SK-N-SH (cell line): ENCODE measurements at regions not wholly inside any gene's neighbourhood (a gene's known extent, or its start where the extent isn't known, plus 50 kb on each side); places are given as distances from the start of the nearest gene placed in this dataset.

Experiments used
- CTCF ChIA-PET: fragments of 300-600, 350-600 bp; formaldehyde crosslinking; extraction: SDS; loops from one replicate; lab custom pipeline; 2021; lab: Yijun Ruan, JAX
- POLR2A ChIA-PET: fragments of 350-600 bp; sonication (Branson Sonifier 250); formaldehyde crosslinking; extraction: SDS; loops from one replicate; lab custom pipeline; 2020; ENCODE audit warnings: antibody characterized with exemption, inconsistent platforms; lab: Yijun Ruan, JAX
- DNase-seq: peaks from one replicate; pipeline ENCODE4 v3.0.0; 2012
- H2AFZ ChIP-seq: fragments of 200-600 bp; sonication (generic); 2 replicates; pipeline ENCODE4 v1.8.1; 2016; ENCODE audit warnings: antibody characterized with exemption, mild to moderate bottlenecking, low read depth
- H3F3A ChIP-seq: fragments of 200-600 bp; sonication (generic); replicated peaks from 2 replicates; pipeline ENCODE3; 2016; ENCODE audit warnings: antibody characterized with exemption, mild to moderate bottlenecking; ENCODE audit not compliant: insufficient read depth
- H3K27ac ChIP-seq, 2 experiments: fragments of 200-500 bp in 1 of 2; fragments of 200-600 bp in 1 of 2; sonication (Bioruptor generic) in 1 of 2; sonication (generic), shearing (Covaris generic) in 1 of 2; 2 replicates each; pipeline versions ENCODE4 v1.5.1 to v1.6.1; 2014 to 2016; ENCODE audit warnings: low read depth in 2 of 2, inconsistent platforms in 1 of 2, low read length in 1 of 2, mild to moderate bottlenecking in 1 of 2, mixed read lengths in 1 of 2
- H3K27me3 ChIP-seq: fragments of 200-600 bp; sonication (generic), shearing (Covaris generic); 2 replicates; pipeline ENCODE4 v1.6.1; 2016; ENCODE audit warnings: mixed run types; ENCODE audit not compliant: insufficient read depth
- H3K36me3 ChIP-seq, 2 experiments: fragments of 200-500 bp in 1 of 2; fragments of 200-600 bp in 1 of 2; sonication (Bioruptor generic) in 1 of 2; sonication (generic) in 1 of 2; replicated peaks in 1 of 2; 2 replicates each; pipeline versions ENCODE3 to v1.5.1; 2014 to 2016; ENCODE audit warnings: low read length in 1 of 2, mild to moderate bottlenecking in 1 of 2; ENCODE audit not compliant: insufficient read depth in 2 of 2, control insufficient read depth in 1 of 2
- H3K4me1 ChIP-seq, 2 experiments: fragments of 200-500 bp in 1 of 2; fragments of 200-600 bp in 1 of 2; sonication (Bioruptor generic) in 1 of 2; sonication (generic), shearing (Covaris generic) in 1 of 2; 2 replicates each; pipeline versions ENCODE4 v1.5.1 to v1.6.1; 2014 to 2016; ENCODE audit warnings: low read depth in 1 of 2, low read length in 1 of 2, mixed run types in 1 of 2; ENCODE audit not compliant: insufficient read depth in 2 of 2, control insufficient read depth in 1 of 2
- H3K4me2 ChIP-seq: fragments of 200-600 bp; sonication (generic), shearing (Covaris generic); 2 replicates; pipeline ENCODE4 v1.6.1; 2017; ENCODE audit warnings: mixed run types
- H3K4me3 ChIP-seq, 2 experiments: fragments of 200-500 bp in 1 of 2; fragments of 200-600 bp in 1 of 2; sonication (Bioruptor generic) in 1 of 2; sonication (generic), shearing (Covaris generic) in 1 of 2; 2 replicates each; pipeline versions ENCODE4 v1.5.1 to v1.8.1; 2014 to 2016; ENCODE audit warnings: low read depth in 2 of 2, inconsistent platforms in 1 of 2, low read length in 1 of 2, mild to moderate bottlenecking in 1 of 2, mixed read lengths in 1 of 2, moderate library complexity in 1 of 2
- H3K79me2 ChIP-seq: fragments of 200-600 bp; sonication (generic); 2 replicates; pipeline ENCODE4 v1.8.1; 2017; ENCODE audit warnings: mild to moderate bottlenecking; ENCODE audit not compliant: insufficient read depth
- H3K9ac ChIP-seq: fragments of 200-600 bp; sonication (generic); 2 replicates; pipeline ENCODE4 v1.6.1; 2017; ENCODE audit warnings: mixed run types
- H3K9me2 ChIP-seq: fragments of 200-600 bp; sonication (generic); 2 replicates; pipeline ENCODE4 v1.6.1; 2017; ENCODE audit warnings: mixed run types
- H3K9me3 ChIP-seq: fragments of 200-600 bp; sonication (generic); 2 replicates; pipeline ENCODE4 v1.6.1; 2017; ENCODE audit warnings: mixed run types, mild to moderate bottlenecking, moderate library complexity
- H4K20me1 ChIP-seq: fragments of 200-600 bp; sonication (generic); 2 replicates; pipeline ENCODE4 v1.6.1; 2017; ENCODE audit warnings: mild to moderate bottlenecking, mixed run types; ENCODE audit not compliant: insufficient read depth
- EP300 ChIP-seq, 2 experiments: IDR thresholded peaks; 2 replicates each; pipeline versions ENCODE4 v1.4.0 to v1.6.1; 2012; ENCODE audit warnings: borderline replicate concordance in 1 of 2, low read depth in 1 of 2, low read length in 1 of 2
- EZH2phosphoT487 ChIP-seq: fragments of 200-600 bp; sonication (generic); IDR thresholded peaks from 2 replicates; pipeline ENCODE4 v1.6.1; 2017; ENCODE audit warnings: low read depth, mixed run types, mild to moderate bottlenecking, antibody characterized with exemption, moderate library complexity, borderline replicate concordance
- FOSL2 ChIP-seq: IDR thresholded peaks from 2 replicates; pipeline ENCODE4 v1.4.0; 2012; ENCODE audit warnings: low read depth, mild to moderate bottlenecking, moderate library complexity, borderline replicate concordance
- FOXM1 ChIP-seq: IDR thresholded peaks from 2 replicates; pipeline ENCODE4 v1.4.0; 2012; ENCODE audit warnings: low read depth, mild to moderate bottlenecking
- GATA2 ChIP-seq: sonication (generic); formaldehyde crosslinking; IDR thresholded peaks from 2 replicates; pipeline ENCODE4 v1.5.0; 2020; ENCODE audit warnings: mild to moderate bottlenecking, missing genetic modification reagents
- MEF2A ChIP-seq: IDR thresholded peaks from 2 replicates; pipeline ENCODE4 v1.4.0; 2012; ENCODE audit warnings: low read depth, borderline replicate concordance
- MXI1 ChIP-seq: IDR thresholded peaks from 2 replicates; pipeline ENCODE4 v1.6.1; 2012; ENCODE audit warnings: mild to moderate bottlenecking, low read depth, low read length, improper control_type of control experiment
- NRF1 ChIP-seq: IDR thresholded peaks from 2 replicates; pipeline ENCODE4 v1.6.1; 2012; ENCODE audit warnings: low read depth, mild to moderate bottlenecking, low read length
- POLR2AphosphoS5 ChIP-seq: IDR thresholded peaks from 2 replicates; pipeline ENCODE4 v1.6.1; 2012; ENCODE audit warnings: low read depth, low read length
- RAD21 ChIP-seq: IDR thresholded peaks from 2 replicates; pipeline ENCODE4 v1.6.1; 2012; ENCODE audit warnings: mild to moderate bottlenecking, low read length
- RCOR1 ChIP-seq: fragments of 150-350 bp; IDR thresholded peaks from 2 replicates; pipeline ENCODE4 v1.6.1; 2017; ENCODE audit warnings: antibody characterized with exemption, low read length
- SIN3A ChIP-seq: IDR thresholded peaks from 2 replicates; pipeline ENCODE4 v1.6.1; 2012; ENCODE audit warnings: low read depth, mild to moderate bottlenecking, low read length, moderate library complexity, borderline replicate concordance
- TEAD4 ChIP-seq: IDR thresholded peaks from 2 replicates; pipeline ENCODE4 v1.4.0; 2012; ENCODE audit warnings: mild to moderate bottlenecking, borderline replicate concordance; ENCODE audit not compliant: insufficient read depth
- YY1 ChIP-seq: IDR thresholded peaks from 2 replicates; pipeline ENCODE4 v1.4.0; 2012; ENCODE audit warnings: low read depth, mild to moderate bottlenecking
- WGBS: methylation state at CpG from one replicate; pipeline ENCODE4 v1.1.6; 2017; ENCODE audit warnings: low lambda C conversion rate; 5-methylcytosine and 5-hydroxymethylcytosine counted together
- TF ChIP-seq, protein P1 (sequence below): fragments of 200-600 bp; sonication (generic); IDR thresholded peaks from 2 replicates; pipeline ENCODE4 v1.6.1; 2017; ENCODE audit warnings: antibody characterized with exemption, mild to moderate bottlenecking, moderate library complexity
- TF ChIP-seq, protein P2 (sequence below): fragments of 150-350 bp; IDR thresholded peaks from 2 replicates; pipeline ENCODE4 v1.6.1; 2017; ENCODE audit warnings: antibody characterized with exemption, low read length, low read depth, borderline replicate concordance
- TF ChIP-seq, protein P3 (sequence below): IDR thresholded peaks from 2 replicates; pipeline ENCODE4 v1.4.0; 2012; ENCODE audit warnings: low read depth
- TF ChIP-seq, protein P4 (sequence below): fragments of 150-350 bp; IDR thresholded peaks from 2 replicates; pipeline ENCODE4 v1.6.1; 2016; ENCODE audit warnings: mild to moderate bottlenecking, low read depth, low read length

DNA sequence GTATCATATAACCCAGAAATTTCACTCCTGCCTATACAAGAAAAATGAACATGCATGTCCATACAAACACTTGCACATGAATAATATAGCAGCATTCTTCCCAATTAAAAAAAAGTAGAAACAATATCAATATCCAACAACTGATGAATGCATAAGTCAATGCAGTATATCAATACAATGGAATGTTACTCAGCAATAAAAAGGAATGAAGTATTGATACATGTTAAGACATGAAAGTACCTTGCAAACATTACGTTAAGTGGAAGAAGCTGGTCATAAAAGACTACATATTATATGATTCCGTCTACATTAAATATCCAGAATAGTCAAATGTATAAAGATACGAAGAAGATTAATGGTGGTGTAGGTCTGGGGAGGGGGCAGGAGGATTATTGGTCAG is 73.9 kb upstream of the DRD2 start (continued):
- TF ChIP-seq, protein P1, sequence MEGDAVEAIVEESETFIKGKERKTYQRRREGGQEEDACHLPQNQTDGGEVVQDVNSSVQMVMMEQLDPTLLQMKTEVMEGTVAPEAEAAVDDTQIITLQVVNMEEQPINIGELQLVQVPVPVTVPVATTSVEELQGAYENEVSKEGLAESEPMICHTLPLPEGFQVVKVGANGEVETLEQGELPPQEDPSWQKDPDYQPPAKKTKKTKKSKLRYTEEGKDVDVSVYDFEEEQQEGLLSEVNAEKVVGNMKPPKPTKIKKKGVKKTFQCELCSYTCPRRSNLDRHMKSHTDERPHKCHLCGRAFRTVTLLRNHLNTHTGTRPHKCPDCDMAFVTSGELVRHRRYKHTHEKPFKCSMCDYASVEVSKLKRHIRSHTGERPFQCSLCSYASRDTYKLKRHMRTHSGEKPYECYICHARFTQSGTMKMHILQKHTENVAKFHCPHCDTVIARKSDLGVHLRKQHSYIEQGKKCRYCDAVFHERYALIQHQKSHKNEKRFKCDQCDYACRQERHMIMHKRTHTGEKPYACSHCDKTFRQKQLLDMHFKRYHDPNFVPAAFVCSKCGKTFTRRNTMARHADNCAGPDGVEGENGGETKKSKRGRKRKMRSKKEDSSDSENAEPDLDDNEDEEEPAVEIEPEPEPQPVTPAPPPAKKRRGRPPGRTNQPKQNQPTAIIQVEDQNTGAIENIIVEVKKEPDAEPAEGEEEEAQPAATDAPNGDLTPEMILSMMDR = no peak
- TF ChIP-seq, protein P2, sequence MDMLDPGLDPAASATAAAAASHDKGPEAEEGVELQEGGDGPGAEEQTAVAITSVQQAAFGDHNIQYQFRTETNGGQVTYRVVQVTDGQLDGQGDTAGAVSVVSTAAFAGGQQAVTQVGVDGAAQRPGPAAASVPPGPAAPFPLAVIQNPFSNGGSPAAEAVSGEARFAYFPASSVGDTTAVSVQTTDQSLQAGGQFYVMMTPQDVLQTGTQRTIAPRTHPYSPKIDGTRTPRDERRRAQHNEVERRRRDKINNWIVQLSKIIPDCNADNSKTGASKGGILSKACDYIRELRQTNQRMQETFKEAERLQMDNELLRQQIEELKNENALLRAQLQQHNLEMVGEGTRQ = no peak
- TF ChIP-seq MXI1 = no peak

DNA sequence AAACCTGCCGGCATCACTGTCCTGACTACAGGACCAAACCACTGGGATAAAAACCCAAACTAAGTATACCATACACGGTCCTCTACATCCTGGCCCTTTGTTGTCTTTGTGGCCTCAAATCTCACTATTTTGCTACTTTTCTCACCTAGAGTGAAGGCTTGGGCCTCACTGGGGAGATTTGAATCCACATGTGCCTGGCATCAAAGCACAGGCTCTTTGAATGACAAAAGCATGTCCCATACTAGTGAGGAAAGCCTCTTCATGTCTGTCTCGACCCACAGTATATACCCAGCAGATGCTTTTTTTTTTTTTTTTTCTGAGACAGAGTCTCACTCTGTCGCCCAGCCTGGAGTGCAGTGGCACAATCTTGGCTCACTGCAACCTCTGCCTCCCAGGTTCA is 72.5 kb upstream of the DRD2 start:
- no peaks in the 10 kb centered on the region for H3K79me2 ChIP-seq
- no peaks in the 10 kb centered on the region for H3K27me3 ChIP-seq
- no peak for DNase-seq
- 48% methylated on average over 4 of the region's 4 CpGs for WGBS
- H3K9ac ChIP-seq = no peak overlapping the region
- ChIA-PET POLR2A (no interaction called here), CTCF (no interaction called here)
- H3K4me1 ChIP-seq = peaks cover 0 to 23% of the 10 kb centered on the region in 2 experiments; a peak in 2 of 4 replicates
- no peak overlapping the region for H3K4me3 ChIP-seq
- H4K20me1 ChIP-seq = no peaks in the 10 kb centered on the region
- H2AFZ ChIP-seq = no peak overlapping the region
- H3K9me2 ChIP-seq = no peaks in the 10 kb centered on the region
- H3K36me3 ChIP-seq = no peaks in the 10 kb centered on the region
- no peaks in the 10 kb centered on the region for H3K9me3 ChIP-seq
- no peak overlapping the region for H3K4me2 ChIP-seq
- no peak for TF ChIP-seq FOSL2
- TF ChIP-seq GATA2 (CRISPR knock-in tag) = no peak
- TF ChIP-seq MEF2A = no peak
- TF ChIP-seq RAD21 = no peak
- no peak for TF ChIP-seq YY1
- no peak for TF ChIP-seq EP300 (IDR thresholded peaks at IDR 0.05; ENCODE audit: borderline replicate concordance in 1 of 2, low read depth in 1 of 2, low read length in 1 of 2)
- no peak for TF ChIP-seq POLR2AphosphoS5
- TF ChIP-seq FOXM1 = no peak
- TF ChIP-seq, protein P2 = no peak
- no peak for TF ChIP-seq TEAD4
- TF ChIP-seq, protein P3, sequence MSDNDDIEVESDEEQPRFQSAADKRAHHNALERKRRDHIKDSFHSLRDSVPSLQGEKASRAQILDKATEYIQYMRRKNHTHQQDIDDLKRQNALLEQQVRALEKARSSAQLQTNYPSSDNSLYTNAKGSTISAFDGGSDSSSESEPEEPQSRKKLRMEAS = no peak
- TF ChIP-seq MXI1 = no peak
- TF ChIP-seq, protein P4, sequence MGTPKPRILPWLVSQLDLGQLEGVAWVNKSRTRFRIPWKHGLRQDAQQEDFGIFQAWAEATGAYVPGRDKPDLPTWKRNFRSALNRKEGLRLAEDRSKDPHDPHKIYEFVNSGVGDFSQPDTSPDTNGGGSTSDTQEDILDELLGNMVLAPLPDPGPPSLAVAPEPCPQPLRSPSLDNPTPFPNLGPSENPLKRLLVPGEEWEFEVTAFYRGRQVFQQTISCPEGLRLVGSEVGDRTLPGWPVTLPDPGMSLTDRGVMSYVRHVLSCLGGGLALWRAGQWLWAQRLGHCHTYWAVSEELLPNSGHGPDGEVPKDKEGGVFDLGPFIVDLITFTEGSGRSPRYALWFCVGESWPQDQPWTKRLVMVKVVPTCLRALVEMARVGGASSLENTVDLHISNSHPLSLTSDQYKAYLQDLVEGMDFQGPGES = no peak
- no peak for TF ChIP-seq NRF1
- TF ChIP-seq RCOR1 = no peak
- TF ChIP-seq SIN3A = no peak
- TF ChIP-seq EZH2phosphoT487 = no peak
- H3F3A ChIP-seq = peaks cover 3% of the 10 kb centered on the region
- H3K27ac ChIP-seq = no peak overlapping the region; a peak in 1 of 4 replicates
